ENCODE measurements at regions not wholly inside any gene's neighbourhood (a gene's known extent, or its start where the extent isn't known, plus 50 kb on each side); places are given as distances from the start of the nearest gene placed in this dataset.

DNA sequence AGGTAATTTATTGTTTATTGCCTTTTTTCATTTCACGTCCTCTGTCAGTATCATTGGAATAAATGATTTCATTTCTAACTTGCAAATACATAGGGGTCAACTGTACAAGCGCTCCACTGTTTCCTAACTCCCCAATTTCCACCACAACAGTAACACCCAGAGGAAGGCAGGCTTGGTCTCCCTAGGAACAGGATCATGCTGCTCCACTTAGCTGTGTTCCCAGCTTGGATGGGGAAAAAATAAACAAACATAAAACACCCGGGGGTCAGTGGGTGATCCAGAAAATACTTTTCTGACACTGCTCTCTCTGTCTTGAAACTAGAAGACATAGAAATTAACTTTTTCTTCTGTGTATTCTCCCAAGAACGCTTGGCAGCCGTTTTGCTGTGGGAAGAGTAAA, 772.5 kb downstream of the TRIML1 start:
- H3K79me2 ChIP-seq (ENCODE audit: insufficient read depth, low read depth) = no peaks in the 10 kb centered on the region
- TF ChIP-seq CTCF (conservative IDR thresholded peaks at IDR 0.05; ENCODE audit: low read depth, low read length) = no peak
- H3K9ac ChIP-seq = no peak overlapping the region
- no peak overlapping the region for H3K4me3 ChIP-seq (IDR thresholded peaks at IDR 0.05; ENCODE audit: insufficient read depth, low read depth, low read length)
- no peaks in the 10 kb centered on the region for H3K27me3 ChIP-seq (ENCODE audit: insufficient read depth, low read depth)
- H3K4me2 ChIP-seq = no peak overlapping the region
- H3K27ac ChIP-seq = no peak overlapping the region
- no peaks in the 10 kb centered on the region for H4K20me1 ChIP-seq (ENCODE audit: insufficient read depth)
- no peak overlapping the region for H2AFZ ChIP-seq (ENCODE audit: low read depth)
- no peaks in the 10 kb centered on the region for H3K4me1 ChIP-seq (ENCODE audit: low read depth, poor library complexity, severe bottlenecking)
- H3K36me3 ChIP-seq (ENCODE audit: insufficient read depth) = no peaks in the 10 kb centered on the region

- no peaks in the 10 kb centered on the region for H3K4me1 ChIP-seq (ENCODE audit: low read depth, poor library complexity, severe bottlenecking)
- no peaks in the 10 kb centered on the region for H3K36me3 ChIP-seq (ENCODE audit: insufficient read depth)
- H4K20me1 ChIP-seq (ENCODE audit: insufficient read depth) = no peaks in the 10 kb centered on the region
- H3K4me2 ChIP-seq = no peak overlapping the region
- no peaks in the 10 kb centered on the region for H3K27me3 ChIP-seq (ENCODE audit: insufficient read depth, low read depth)
- no peak overlapping the region for H2AFZ ChIP-seq (ENCODE audit: low read depth)
- no peak overlapping the region for H3K9ac ChIP-seq
- TF ChIP-seq CTCF (conservative IDR thresholded peaks at IDR 0.05; ENCODE audit: low read depth, low read length) = no peak
- no peak overlapping the region for H3K27ac ChIP-seq
- no peaks in the 10 kb centered on the region for H3K79me2 ChIP-seq (ENCODE audit: insufficient read depth, low read depth)
- no peak overlapping the region for H3K4me3 ChIP-seq (IDR thresholded peaks at IDR 0.05; ENCODE audit: insufficient read depth, low read depth, low read length)
These were observed 775.9 kb downstream of the TRIML1 start for GRCh38 chr4:188915175-188915574.

DNA sequence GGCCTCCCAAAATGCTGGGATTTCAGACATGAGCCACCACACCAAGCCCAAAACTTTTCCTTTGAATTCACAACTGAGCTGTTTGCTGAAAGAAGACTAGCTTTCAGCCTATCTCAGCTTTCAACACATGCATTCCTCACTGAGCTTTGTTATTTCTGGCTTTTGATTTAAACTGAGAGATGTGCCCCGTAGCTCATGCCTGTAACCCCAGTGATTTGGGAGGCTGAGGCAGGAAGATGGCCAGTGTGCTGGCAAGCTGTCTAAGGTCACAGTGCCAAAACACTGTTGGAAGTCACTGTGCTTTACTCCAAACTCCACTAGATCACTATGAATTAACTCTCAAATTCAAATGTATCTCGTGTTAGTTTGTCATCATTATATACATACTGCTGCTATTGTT, 779.5 kb downstream of the TRIML1 start:
- Histone ChIP-seq H4K20me1 (ENCODE audit: insufficient read depth) (no peaks in the 10 kb centered on the region), H2AFZ (ENCODE audit: low read depth) (no peak overlapping the region), H3K9ac (no peak overlapping the region), H3K27me3 (ENCODE audit: insufficient read depth, low read depth) (no peaks in the 10 kb centered on the region), H3K36me3 (ENCODE audit: insufficient read depth) (no peaks in the 10 kb centered on the region), H3K4me1 (ENCODE audit: low read depth, poor library complexity, severe bottlenecking) (no peaks in the 10 kb centered on the region), H3K4me3 (IDR thresholded peaks at IDR 0.05; ENCODE audit: insufficient read depth, low read depth, low read length) (no peak overlapping the region), H3K27ac (no peak overlapping the region), H3K79me2 (ENCODE audit: insufficient read depth, low read depth) (no peaks in the 10 kb centered on the region), H3K4me2 (no peak overlapping the region)
- no peak for TF ChIP-seq CTCF (conservative IDR thresholded peaks at IDR 0.05; ENCODE audit: low read depth, low read length)

GRCh38 chr4:188930822-188931221, 791.6 kb downstream of the TRIML1 start:
- no peak for TF ChIP-seq CTCF (conservative IDR thresholded peaks at IDR 0.05; ENCODE audit: low read depth, low read length)
- Histone ChIP-seq H2AFZ (ENCODE audit: low read depth) (no peak overlapping the region), H3K27me3 (ENCODE audit: insufficient read depth, low read depth) (no peaks in the 10 kb centered on the region), H3K4me3 (IDR thresholded peaks at IDR 0.05; ENCODE audit: insufficient read depth, low read depth, low read length) (no peak overlapping the region), H3K9ac (no peak overlapping the region), H3K4me2 (no peak overlapping the region), H3K79me2 (ENCODE audit: insufficient read depth, low read depth) (no peaks in the 10 kb centered on the region), H4K20me1 (ENCODE audit: insufficient read depth) (no peaks in the 10 kb centered on the region), H3K4me1 (ENCODE audit: low read depth, poor library complexity, severe bottlenecking) (peaks cover 34% of the 10 kb centered on the region), H3K27ac (no peak overlapping the region), H3K36me3 (ENCODE audit: insufficient read depth) (no peaks in the 10 kb centered on the region)
